ENCODE measurements at regions not wholly inside any gene's neighbourhood (a gene's known extent, or its start where the extent isn't known, plus 50 kb on each side); places are given as distances from the start of the nearest gene placed in this dataset.

DNA sequence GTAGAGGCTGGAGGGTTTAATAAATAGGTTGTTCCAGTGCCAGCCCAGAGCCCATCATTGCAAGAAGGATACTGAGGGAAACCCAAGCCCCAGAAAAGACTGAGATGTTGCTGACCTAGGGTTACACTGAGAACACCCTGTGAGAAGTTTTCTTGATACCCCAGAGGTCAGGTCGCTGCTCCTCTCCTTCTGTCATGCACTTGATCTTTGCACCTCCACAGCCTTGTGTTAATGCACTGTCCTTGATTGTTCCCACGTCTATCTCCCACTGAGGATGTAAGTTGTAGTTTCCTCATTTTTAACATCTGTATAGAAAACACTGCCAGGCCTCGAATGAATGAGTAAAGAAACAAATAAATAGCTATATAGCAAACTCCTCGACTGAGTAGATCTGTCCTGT is 195.3 kb upstream of the AHR start (continued):
- TF ChIP-seq, protein P1, sequence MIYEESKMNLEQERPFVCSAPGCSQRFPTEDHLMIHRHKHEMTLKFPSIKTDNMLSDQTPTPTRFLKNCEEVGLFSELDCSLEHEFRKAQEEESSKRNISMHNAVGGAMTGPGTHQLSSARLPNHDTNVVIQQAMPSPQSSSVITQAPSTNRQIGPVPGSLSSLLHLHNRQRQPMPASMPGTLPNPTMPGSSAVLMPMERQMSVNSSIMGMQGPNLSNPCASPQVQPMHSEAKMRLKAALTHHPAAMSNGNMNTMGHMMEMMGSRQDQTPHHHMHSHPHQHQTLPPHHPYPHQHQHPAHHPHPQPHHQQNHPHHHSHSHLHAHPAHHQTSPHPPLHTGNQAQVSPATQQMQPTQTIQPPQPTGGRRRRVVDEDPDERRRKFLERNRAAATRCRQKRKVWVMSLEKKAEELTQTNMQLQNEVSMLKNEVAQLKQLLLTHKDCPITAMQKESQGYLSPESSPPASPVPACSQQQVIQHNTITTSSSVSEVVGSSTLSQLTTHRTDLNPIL (CRISPR knock-in tag; IDR thresholded peaks at IDR 0.05; ENCODE audit: low read depth) = no peak

GRCh38 chr7:17103984-17104383 is 194.5 kb upstream of the AHR start:
- TF ChIP-seq ZC3H10 (CRISPR knock-in tag; IDR thresholded peaks at IDR 0.05) = no peak
- no peak for TF ChIP-seq ZFP30 (CRISPR knock-in tag; IDR thresholded peaks at IDR 0.05)
- TF ChIP-seq CSDC2 (CRISPR knock-in tag; IDR thresholded peaks at IDR 0.05) = no peak
- TF ChIP-seq ISL1 (CRISPR knock-in tag; IDR thresholded peaks at IDR 0.05) = no peak
- ATAC-seq = no peak

- no peak for ATAC-seq
- TF ChIP-seq CSRNP3 (CRISPR knock-in tag; IDR thresholded peaks at IDR 0.05) = no peak
- no peak for TF ChIP-seq ZFP30 (CRISPR knock-in tag; IDR thresholded peaks at IDR 0.05)
- TF ChIP-seq, protein P2, sequence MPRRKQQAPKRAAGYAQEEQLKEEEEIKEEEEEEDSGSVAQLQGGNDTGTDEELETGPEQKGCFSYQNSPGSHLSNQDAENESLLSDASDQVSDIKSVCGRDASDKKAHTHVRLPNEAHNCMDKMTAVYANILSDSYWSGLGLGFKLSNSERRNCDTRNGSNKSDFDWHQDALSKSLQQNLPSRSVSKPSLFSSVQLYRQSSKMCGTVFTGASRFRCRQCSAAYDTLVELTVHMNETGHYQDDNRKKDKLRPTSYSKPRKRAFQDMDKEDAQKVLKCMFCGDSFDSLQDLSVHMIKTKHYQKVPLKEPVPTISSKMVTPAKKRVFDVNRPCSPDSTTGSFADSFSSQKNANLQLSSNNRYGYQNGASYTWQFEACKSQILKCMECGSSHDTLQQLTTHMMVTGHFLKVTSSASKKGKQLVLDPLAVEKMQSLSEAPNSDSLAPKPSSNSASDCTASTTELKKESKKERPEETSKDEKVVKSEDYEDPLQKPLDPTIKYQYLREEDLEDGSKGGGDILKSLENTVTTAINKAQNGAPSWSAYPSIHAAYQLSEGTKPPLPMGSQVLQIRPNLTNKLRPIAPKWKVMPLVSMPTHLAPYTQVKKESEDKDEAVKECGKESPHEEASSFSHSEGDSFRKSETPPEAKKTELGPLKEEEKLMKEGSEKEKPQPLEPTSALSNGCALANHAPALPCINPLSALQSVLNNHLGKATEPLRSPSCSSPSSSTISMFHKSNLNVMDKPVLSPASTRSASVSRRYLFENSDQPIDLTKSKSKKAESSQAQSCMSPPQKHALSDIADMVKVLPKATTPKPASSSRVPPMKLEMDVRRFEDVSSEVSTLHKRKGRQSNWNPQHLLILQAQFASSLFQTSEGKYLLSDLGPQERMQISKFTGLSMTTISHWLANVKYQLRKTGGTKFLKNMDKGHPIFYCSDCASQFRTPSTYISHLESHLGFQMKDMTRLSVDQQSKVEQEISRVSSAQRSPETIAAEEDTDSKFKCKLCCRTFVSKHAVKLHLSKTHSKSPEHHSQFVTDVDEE (CRISPR knock-in tag; IDR thresholded peaks at IDR 0.05) = no peak
- no peak for TF ChIP-seq BACH2 (CRISPR knock-in tag; IDR thresholded peaks at IDR 0.05; ENCODE audit: borderline replicate concordance)
- TF ChIP-seq ZFP3 (CRISPR knock-in tag; IDR thresholded peaks at IDR 0.05) = no peak
- TF ChIP-seq PPARA (CRISPR knock-in tag; IDR thresholded peaks at IDR 0.05; ENCODE audit: borderline replicate concordance) = no peak
- TF ChIP-seq CSDC2 (CRISPR knock-in tag; IDR thresholded peaks at IDR 0.05) = no peak
- no peak for TF ChIP-seq TOX (CRISPR knock-in tag; IDR thresholded peaks at IDR 0.05; ENCODE audit: borderline replicate concordance)
- TF ChIP-seq GLIS3 (CRISPR knock-in tag; IDR thresholded peaks at IDR 0.05) = no peak
- no peak for TF ChIP-seq ESRRG (CRISPR knock-in tag; IDR thresholded peaks at IDR 0.05)
- no peak for TF ChIP-seq ZNF70 (CRISPR knock-in tag; IDR thresholded peaks at IDR 0.05)
- TF ChIP-seq ZNF565 (CRISPR knock-in tag; conservative IDR thresholded peaks at IDR 0.05; ENCODE audit: low read depth) = no peak
- TF ChIP-seq ISL1 (CRISPR knock-in tag; IDR thresholded peaks at IDR 0.05) = no peak
- TF ChIP-seq, protein P3, sequence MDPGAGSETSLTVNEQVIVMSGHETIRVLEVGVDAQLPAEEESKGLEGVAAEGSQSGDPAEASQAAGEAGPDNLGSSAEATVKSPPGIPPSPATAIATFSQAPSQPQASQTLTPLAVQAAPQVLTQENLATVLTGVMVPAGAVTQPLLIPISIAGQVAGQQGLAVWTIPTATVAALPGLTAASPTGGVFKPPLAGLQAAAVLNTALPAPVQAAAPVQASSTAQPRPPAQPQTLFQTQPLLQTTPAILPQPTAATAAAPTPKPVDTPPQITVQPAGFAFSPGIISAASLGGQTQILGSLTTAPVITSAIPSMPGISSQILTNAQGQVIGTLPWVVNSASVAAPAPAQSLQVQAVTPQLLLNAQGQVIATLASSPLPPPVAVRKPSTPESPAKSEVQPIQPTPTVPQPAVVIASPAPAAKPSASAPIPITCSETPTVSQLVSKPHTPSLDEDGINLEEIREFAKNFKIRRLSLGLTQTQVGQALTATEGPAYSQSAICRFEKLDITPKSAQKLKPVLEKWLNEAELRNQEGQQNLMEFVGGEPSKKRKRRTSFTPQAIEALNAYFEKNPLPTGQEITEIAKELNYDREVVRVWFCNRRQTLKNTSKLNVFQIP (CRISPR knock-in tag; IDR thresholded peaks at IDR 0.05; ENCODE audit: borderline replicate concordance, low read depth) = no peak
- TF ChIP-seq ARNTL (CRISPR knock-in tag; IDR thresholded peaks at IDR 0.05; ENCODE audit: borderline replicate concordance, low read depth) = no peak
- no peak for TF ChIP-seq RARB (CRISPR knock-in tag; IDR thresholded peaks at IDR 0.05)
- TF ChIP-seq SNAI2 (CRISPR knock-in tag; IDR thresholded peaks at IDR 0.05) = no peak
- no peak for TF ChIP-seq TCF4 (CRISPR knock-in tag; IDR thresholded peaks at IDR 0.05; ENCODE audit: borderline replicate concordance)
- TF ChIP-seq ZNF8 (CRISPR knock-in tag; IDR thresholded peaks at IDR 0.05) = no peak
- no peak for TF ChIP-seq PATZ1 (CRISPR knock-in tag; IDR thresholded peaks at IDR 0.05; ENCODE audit: borderline replicate concordance)
Observed at GRCh38 chr7:17104419-17104818, 194.0 kb upstream of the AHR start.

All from SK-N-SH treated with all-trans-retinoic acid at 6 μM for 48 hours (cell line).